Thoracic aorta (tissue), 2 donors: ENCODE measurements at regions not wholly inside any gene's neighbourhood (a gene's known extent, or its start where the extent isn't known, plus 50 kb on each side); places are given as distances from the start of the nearest gene placed in this dataset.

Experiments
- ATAC-seq: fragments of 150-250 bp; one replicate; pipeline ENCODE4 v1.8.0; 2017; ENCODE audit warnings: low read depth; ENCODE audit not compliant: insufficient number of reproducible peaks, low FRiP score
- DNase-seq: peaks from one replicate; pipeline ENCODE4 v3.0.0-alpha.2; 2020; ENCODE audit warnings: low spot score
- H3K27ac ChIP-seq, 2 donors: fragments of 200-600 bp; sonication (generic); 1 replicate in 1 of 2; 2 replicates in 1 of 2; pipeline ENCODE4 v1.5.1; 2016; ENCODE audit warnings: mild to moderate bottlenecking in 2 of 2, moderate library complexity in 2 of 2
- H3K27me3 ChIP-seq: fragments of 200-600 bp; sonication (generic); replicated peaks from 2 replicates; pipeline ENCODE4 v1.6.0; 2016; ENCODE audit warnings: mild to moderate bottlenecking; ENCODE audit not compliant: insufficient read depth
- H3K36me3 ChIP-seq: fragments of 200-600 bp; sonication (generic); one replicate; pipeline ENCODE4 v1.5.1; 2016
- H3K4me1 ChIP-seq, 2 donors: fragments of 200-600 bp; sonication (generic); 1 replicate in 1 of 2; 2 replicates in 1 of 2; pipeline versions ENCODE4 v1.5.1 to v1.6.0; 2016; ENCODE audit warnings: low read depth in 2 of 2, mild to moderate bottlenecking in 1 of 2; ENCODE audit not compliant: control insufficient read depth in 1 of 2
- H3K4me3 ChIP-seq: fragments of 200-600 bp; sonication (generic); 2 replicates; pipeline ENCODE4 v1.5.1; 2016; ENCODE audit warnings: mild to moderate bottlenecking
- H3K9me3 ChIP-seq: fragments of 200-600 bp; sonication (generic); 2 replicates; pipeline ENCODE4 v1.5.1; 2016
- TF ChIP-seq, protein P1 (sequence below): fragments of 200-600 bp; sonication (generic); IDR thresholded peaks from one replicate; pipeline ENCODE4 v1.5.1; 2019; ENCODE audit warnings: antibody characterized with exemption

DNA sequence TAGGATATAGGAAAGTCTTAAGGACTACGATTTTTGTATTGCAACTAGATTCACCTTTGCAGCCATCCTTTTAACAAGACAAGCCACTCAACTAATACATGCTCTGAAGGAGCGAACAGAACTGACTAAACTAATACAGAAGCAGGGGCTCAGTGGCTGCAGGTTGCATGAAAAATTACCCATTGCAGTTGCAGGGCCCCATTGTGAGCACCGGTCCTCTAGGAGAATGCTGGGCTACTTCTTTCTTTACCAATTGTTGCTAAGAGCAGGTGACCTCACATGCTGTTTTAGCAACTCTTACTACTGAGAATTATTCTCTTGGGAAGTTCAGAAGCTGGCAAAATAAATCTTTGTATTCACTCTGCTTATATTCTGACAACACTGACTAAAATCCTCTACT is 64.0 kb upstream of the ANKRD1 start:
- TF ChIP-seq, protein P1, sequence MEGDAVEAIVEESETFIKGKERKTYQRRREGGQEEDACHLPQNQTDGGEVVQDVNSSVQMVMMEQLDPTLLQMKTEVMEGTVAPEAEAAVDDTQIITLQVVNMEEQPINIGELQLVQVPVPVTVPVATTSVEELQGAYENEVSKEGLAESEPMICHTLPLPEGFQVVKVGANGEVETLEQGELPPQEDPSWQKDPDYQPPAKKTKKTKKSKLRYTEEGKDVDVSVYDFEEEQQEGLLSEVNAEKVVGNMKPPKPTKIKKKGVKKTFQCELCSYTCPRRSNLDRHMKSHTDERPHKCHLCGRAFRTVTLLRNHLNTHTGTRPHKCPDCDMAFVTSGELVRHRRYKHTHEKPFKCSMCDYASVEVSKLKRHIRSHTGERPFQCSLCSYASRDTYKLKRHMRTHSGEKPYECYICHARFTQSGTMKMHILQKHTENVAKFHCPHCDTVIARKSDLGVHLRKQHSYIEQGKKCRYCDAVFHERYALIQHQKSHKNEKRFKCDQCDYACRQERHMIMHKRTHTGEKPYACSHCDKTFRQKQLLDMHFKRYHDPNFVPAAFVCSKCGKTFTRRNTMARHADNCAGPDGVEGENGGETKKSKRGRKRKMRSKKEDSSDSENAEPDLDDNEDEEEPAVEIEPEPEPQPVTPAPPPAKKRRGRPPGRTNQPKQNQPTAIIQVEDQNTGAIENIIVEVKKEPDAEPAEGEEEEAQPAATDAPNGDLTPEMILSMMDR, result no peak
- Histone ChIP-seq H3K36me3 (no peaks in the 10 kb centered on the region), H3K9me3 (no peaks in the 10 kb centered on the region), H3K27ac (no peak overlapping the region), H3K27me3 (no peaks in the 10 kb centered on the region), H3K4me1 (peaks cover 0 to 23% of the 10 kb centered on the region in 2 donors), H3K4me3 (no peak overlapping the region)
- DNase-seq (no peak), ATAC-seq (no peak)

DNA sequence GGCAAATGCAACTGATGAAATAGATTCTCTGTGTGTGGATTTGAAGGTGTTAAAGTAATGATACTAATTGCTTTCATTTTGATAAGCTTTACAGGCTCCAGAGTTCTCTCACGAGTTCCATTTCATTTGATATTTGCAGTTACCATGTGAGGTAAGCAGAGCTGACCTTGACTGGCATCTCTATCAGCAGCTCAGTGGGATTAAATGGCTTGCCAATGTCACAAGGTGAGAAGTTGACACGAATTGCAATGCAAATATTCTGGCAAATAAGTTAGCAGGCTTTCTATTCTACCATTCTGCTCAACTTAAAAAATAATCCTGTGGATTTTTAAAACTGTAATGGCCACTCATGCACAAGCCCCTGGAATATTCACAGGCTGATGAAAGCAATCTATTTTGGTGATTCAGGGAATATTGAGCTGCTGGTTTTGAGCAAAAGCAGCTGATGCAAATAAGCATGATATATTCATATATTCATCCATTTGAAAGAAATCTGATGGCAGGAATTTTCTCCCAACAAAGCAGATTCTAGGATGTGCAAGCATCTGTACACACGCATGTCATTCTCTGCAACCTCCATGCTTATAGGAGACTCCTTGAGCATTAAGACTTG is 64.5 kb upstream of the ANKRD1 start:
- Histone ChIP-seq H3K4me1 (peaks cover 0 to 23% of the 10 kb centered on the region in 2 donors), H3K27ac (no peak overlapping the region), H3K9me3 (no peaks in the 10 kb centered on the region), H3K27me3 (no peaks in the 10 kb centered on the region), H3K4me3 (no peak overlapping the region), H3K36me3 (no peaks in the 10 kb centered on the region)
- DNase-seq, result no peak
- TF ChIP-seq, protein P1, result no peak
- no peak for ATAC-seq

DNA sequence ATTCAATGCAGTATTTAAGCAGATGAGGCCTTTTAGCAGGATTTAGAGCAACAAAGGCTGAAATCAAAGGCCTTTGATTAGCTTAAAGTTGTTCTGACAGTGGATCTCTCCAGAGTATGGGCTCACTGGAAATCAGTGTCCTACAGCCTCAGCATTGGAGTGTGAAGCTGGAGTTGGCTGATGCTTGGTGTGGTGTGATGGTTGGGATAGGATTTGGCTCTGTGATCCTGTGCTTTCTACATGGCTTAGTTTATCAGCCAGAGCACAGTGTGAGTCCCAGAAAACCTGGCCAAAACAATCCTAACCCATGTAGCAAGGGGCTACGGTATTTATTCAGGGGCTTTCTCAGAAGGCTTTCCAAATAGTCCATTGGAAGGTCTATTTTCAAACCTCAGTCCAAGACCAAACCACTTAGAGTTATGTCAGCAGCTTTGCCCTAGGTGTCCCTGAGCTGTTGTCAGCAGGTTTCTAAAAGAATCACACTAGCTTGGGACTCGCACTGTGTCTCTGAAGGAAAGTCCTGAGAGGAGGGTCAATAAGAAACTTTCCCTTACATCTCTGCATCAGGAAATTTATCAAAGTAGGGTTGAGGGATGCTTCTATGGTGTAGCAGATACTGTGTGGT is 65.4 kb upstream of the ANKRD1 start:
- Histone ChIP-seq H3K36me3 (no peaks in the 10 kb centered on the region), H3K4me3 (no peak overlapping the region), H3K27me3 (no peaks in the 10 kb centered on the region), H3K27ac (no peak overlapping the region), H3K4me1 (peaks cover 0 to 23% of the 10 kb centered on the region in 2 donors), H3K9me3 (no peaks in the 10 kb centered on the region)
- DNase-seq (no peak), ATAC-seq (no peak)
- TF ChIP-seq, protein P1, result no peak

DNA sequence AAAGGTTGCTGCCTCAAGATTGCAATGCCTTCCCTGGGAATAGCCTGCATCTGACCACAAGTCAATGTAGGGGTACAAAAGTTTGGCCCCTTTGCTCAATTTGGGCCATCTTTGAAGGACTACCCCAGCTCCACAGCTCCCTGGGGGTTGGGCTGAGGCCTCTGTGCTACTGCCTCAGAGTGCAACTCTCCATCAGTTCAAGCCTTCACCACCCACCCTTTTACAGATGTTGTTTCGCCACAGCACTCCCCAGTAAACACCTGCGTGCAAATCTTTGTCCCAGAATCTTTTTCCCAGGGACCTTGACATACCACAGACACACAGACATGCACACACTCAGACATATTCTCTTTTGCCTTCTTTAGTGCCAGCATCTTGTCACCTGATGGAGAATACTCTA is 66.0 kb upstream of the ANKRD1 start:
- no peak for DNase-seq
- no peaks in the 10 kb centered on the region for H3K27me3 ChIP-seq
- TF ChIP-seq, protein P1, result no peak

DNA sequence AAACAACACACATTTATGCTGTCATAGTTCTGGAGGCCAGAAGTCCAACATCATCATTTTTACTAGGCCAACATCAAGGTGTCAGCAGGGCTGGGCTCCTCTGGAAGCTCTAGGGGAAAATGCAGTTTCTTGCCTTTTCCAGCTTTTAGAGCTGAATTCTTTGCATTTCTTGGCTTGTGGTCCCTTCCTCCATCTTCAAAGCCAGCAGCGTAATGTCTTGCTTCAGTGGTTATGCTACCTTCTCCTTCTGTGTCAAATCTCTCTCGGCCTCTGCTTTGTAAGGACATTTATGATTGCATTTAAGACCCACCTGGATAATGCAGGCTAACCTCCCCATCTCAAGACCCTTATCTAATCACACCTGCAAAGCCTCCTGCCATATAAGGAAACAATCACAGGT is 66.5 kb upstream of the ANKRD1 start:
- Histone ChIP-seq H3K4me3 (no peak overlapping the region), H3K9me3 (no peaks in the 10 kb centered on the region), H3K4me1 (peaks cover 0 to 23% of the 10 kb centered on the region in 2 donors), H3K27ac (no peak overlapping the region), H3K27me3 (no peaks in the 10 kb centered on the region), H3K36me3 (no peaks in the 10 kb centered on the region)
- ATAC-seq (no peak), DNase-seq (no peak)
- TF ChIP-seq, protein P1, result no peak

More for the DNA sequence above, 66.0 kb upstream of the ANKRD1 start:
- Histone ChIP-seq H3K36me3 (no peaks in the 10 kb centered on the region), H3K27ac (no peak overlapping the region), H3K9me3 (no peaks in the 10 kb centered on the region), H3K4me1 (peaks cover 0 to 23% of the 10 kb centered on the region in 2 donors), H3K4me3 (no peak overlapping the region)
- ATAC-seq, result no peak
